Immature natural killer cell (primary cell): ENCODE measurements at regions not wholly inside any gene's neighbourhood (a gene's known extent, or its start where the extent isn't known, plus 50 kb on each side); places are given as distances from the start of the nearest gene placed in this dataset.
A peak's percentile ranks its signal among the peaks of the same experiment; 100 is the strongest.

Experiments
- DNase-seq, 3 donors: peaks; one replicate each; pipeline ENCODE4 v3.0.0; 2022; ENCODE audit warnings: mixed read lengths in 1 of 3
- H3K27ac Mint-ChIP-seq, 6 donors: one replicate each; pipeline ENCODE4 v1.8.0; 2020; ENCODE audit warnings: mixed read lengths in 6 of 6, mild to moderate bottlenecking in 5 of 6, inconsistent platforms in 4 of 6, moderate library complexity in 3 of 6
- H3K27me3 Mint-ChIP-seq, 3 donors: one replicate each; pipeline ENCODE4 v1.8.0; 2020 to 2021; ENCODE audit warnings: low read depth in 3 of 3, mild to moderate bottlenecking in 3 of 3, mixed read lengths in 3 of 3, moderate library complexity in 3 of 3, inconsistent platforms in 1 of 3
- H3K36me3 Mint-ChIP-seq, 3 donors: one replicate each; pipeline ENCODE4 v1.8.0; 2020; ENCODE audit warnings: mixed read lengths in 3 of 3, inconsistent platforms in 2 of 3, mild to moderate bottlenecking in 2 of 3
- H3K4me1 Mint-ChIP-seq, 2 donors: one replicate each; pipeline ENCODE4 v1.8.0; 2020; ENCODE audit warnings: inconsistent platforms in 2 of 2, mild to moderate bottlenecking in 2 of 2, mixed read lengths in 2 of 2, moderate library complexity in 1 of 2
- H3K4me3 Mint-ChIP-seq, 5 donors: one replicate each; pipeline ENCODE4 v1.8.0; 2020; ENCODE audit warnings: mild to moderate bottlenecking in 5 of 5, mixed read lengths in 5 of 5, inconsistent platforms in 3 of 5, moderate library complexity in 3 of 5
- H3K9me3 Mint-ChIP-seq, 6 donors: one replicate each; pipeline ENCODE4 v1.8.0; 2020; ENCODE audit warnings: mild to moderate bottlenecking in 6 of 6, mixed read lengths in 6 of 6, inconsistent platforms in 4 of 6, moderate library complexity in 3 of 6

- Mint-ChIP-seq H3K27me3 (peaks cover 10 to 29% (median 15%) of the 10 kb centered on the region in 3 donors), H3K27ac (no peak overlapping the region), H3K9me3 (no peaks in the 10 kb centered on the region), H3K36me3 (no peaks in the 10 kb centered on the region), H3K4me3 (peak overlapping the region in 2 of 5 donors; percentile 15 to 21), H3K4me1 (peaks cover 0 to 4% of the 10 kb centered on the region in 2 donors)
- no peak for DNase-seq
Observed at GRCh38 chr1:47709019-47709871, 271.4 kb downstream of the FOXD2 start.

- H3K4me1 Mint-ChIP-seq, result peaks cover 0 to 4% of the 10 kb centered on the region in 2 donors
- no peak for DNase-seq
- peaks cover 12 to 30% (median 15%) of the 10 kb centered on the region in 3 donors for H3K27me3 Mint-ChIP-seq
- no peaks in the 10 kb centered on the region for H3K9me3 Mint-ChIP-seq
- peak overlapping the region in 3 of 5 donors; percentile 21 to 38 (median 27) for H3K4me3 Mint-ChIP-seq
- H3K36me3 Mint-ChIP-seq, result no peaks in the 10 kb centered on the region
- no peak overlapping the region for H3K27ac Mint-ChIP-seq
Observed at GRCh38 chr1:47709872-47710231, 272.0 kb downstream of the FOXD2 start.

GRCh38 chr1:47710329-47711071 lies 272.7 kb downstream of the FOXD2 start:
- peak; percentile 46 to 59 (median 56) for DNase-seq
- Mint-ChIP-seq H3K27me3 (peaks cover 14 to 28% (median 15%) of the 10 kb centered on the region in 3 donors), H3K9me3 (no peaks in the 10 kb centered on the region), H3K4me1 (peaks cover 0 to 4% of the 10 kb centered on the region in 2 donors), H3K4me3 (peak overlapping the region in 3 of 5 donors; percentile 13 to 38 (median 27)), H3K27ac (no peak overlapping the region), H3K36me3 (no peaks in the 10 kb centered on the region)
